Erythroblast (primary cell): ENCODE measurements at regions not wholly inside any gene's neighbourhood (a gene's known extent, or its start where the extent isn't known, plus 50 kb on each side); places are given as distances from the start of the nearest gene placed in this dataset.

ENCODE experiments used
- GATA1 ChIP-seq: IDR thresholded peaks from 2 replicates; pipeline ENCODE4 v1.6.1; 2011; ENCODE audit warnings: low read depth, mild to moderate bottlenecking, control low read depth, low read length, moderate library complexity
- POLR2A ChIP-seq: IDR thresholded peaks from 2 replicates; pipeline ENCODE4 v1.6.1; 2011; ENCODE audit warnings: mild to moderate bottlenecking, low read length

- no peak for TF ChIP-seq POLR2A
- TF ChIP-seq GATA1, result no peak
These were observed 511.7 kb downstream of the EPHA4 start for GRCh38 chr2:221060376-221060775.
